ENCODE measurements at regions not wholly inside any gene's neighbourhood (a gene's known extent, or its start where the extent isn't known, plus 50 kb on each side); places are given as distances from the start of the nearest gene placed in this dataset.

GRCh38 chr5:67331296-67331925, 134.8 kb upstream of the CD180 start:
- DNase-seq (ENCODE audit: low spot score) = no peak
- TF ChIP-seq CTCF (IDR thresholded peaks at IDR 0.05; ENCODE audit: extremely low read depth, missing control alignments) = no peak

DNA sequence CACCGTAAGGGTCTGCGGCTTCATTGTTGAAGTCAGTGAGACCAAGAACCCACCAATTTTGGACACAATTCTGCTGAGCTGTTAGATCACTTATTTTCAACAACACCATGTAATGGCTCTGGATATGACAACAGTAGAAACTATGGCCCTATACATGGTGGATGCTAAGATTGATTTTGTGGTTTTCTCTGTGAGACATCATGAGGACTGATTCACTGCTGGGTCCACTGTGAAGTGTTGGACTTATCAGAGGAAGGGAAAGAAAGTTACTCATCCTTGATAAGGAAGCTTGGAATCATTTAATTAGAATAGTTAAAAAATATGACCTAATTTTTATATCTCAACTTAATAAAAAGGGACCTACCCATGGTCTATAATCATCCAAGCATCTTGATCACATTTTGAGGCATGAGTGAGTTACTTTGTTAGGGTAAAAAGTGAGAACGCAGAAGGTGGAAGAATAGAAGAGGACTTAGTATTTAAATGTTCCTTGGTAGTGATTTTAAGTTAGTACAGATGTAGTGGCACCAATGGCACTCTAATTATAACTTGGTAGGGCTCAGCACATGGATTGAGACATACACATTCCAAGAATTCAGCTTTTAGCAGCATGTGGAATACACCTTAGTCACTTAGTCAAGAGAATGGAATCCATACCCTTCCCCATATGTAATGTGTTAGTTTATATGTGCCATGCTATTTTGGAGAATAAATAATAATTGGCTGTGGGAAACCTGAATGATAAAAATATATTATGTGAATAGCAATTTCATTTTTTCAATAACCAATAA, 123.5 kb upstream of the CD180 start:
- DNase-seq (ENCODE audit: low spot score) = no peak
- no peak for TF ChIP-seq CTCF (IDR thresholded peaks at IDR 0.05; ENCODE audit: extremely low read depth, missing control alignments)

DNA sequence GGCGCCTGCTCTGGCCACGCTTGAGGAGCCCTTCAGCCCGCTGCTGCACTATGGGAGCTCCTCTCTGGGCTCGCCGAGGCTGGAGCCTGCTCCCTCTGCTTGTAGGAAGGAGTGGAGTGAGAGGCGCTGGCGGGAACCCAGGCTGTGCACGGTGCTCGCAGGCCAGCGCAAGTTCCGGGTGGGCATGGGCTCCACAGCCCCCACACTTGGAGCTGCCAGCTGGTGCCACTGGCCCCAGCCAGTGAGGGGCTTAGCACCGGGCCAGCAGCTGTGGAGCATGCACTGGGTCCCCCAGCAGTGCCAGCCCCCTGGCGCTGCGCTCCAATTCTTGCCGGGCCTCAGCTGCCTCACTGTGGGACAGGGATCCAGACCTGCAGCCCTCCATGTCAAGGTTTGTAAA, 122.1 kb upstream of the CD180 start:
- TF ChIP-seq CTCF (IDR thresholded peaks at IDR 0.05; ENCODE audit: extremely low read depth, missing control alignments) = no peak
- DNase-seq (ENCODE audit: low spot score) = no peak

DNA sequence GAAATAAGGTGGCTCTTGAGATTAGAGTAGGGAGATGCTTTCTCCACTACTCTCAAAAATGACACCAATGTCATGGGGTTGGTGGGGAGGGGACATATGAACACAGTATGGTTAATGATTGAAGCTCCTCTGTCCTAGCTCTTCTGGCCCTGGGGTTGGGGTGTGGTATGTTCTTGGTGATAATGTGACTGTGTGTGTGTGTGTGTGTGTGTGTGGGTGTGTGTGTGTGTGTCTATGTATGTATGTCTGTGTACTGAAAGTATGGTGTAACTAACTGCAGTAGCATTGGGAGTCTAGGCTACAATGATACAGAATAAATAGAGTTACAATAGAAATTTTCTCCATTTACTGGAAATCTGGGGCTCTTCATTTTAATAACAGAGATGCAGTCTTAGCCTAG, 121.0 kb upstream of the CD180 start:
- TF ChIP-seq CTCF (IDR thresholded peaks at IDR 0.05; ENCODE audit: extremely low read depth, missing control alignments) = no peak
- DNase-seq (ENCODE audit: low spot score) = no peak

DNA sequence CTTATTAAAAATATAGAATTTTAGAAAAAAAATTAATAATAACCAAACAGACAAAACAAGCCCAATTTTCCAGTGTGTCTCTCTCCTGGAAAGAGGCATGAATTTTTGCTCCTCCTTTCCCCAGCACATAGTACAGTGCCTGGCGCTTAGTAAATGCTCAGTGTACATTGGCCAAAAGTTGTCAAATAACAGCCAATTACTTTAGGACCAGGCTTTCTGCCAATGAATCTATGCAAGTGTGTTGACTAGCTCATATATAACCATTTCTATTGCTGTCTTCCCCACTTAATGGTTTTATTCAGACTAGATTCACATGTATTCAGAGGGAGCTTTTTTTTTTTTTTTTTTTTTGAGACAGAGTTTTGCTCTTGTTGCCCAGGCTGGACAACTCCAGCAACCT, 120.1 kb upstream of the CD180 start:
- TF ChIP-seq CTCF (IDR thresholded peaks at IDR 0.05; ENCODE audit: extremely low read depth, missing control alignments) = no peak
- no peak for DNase-seq (ENCODE audit: low spot score)

- no peak for DNase-seq (ENCODE audit: low spot score)
- no peak for TF ChIP-seq CTCF (IDR thresholded peaks at IDR 0.05; ENCODE audit: extremely low read depth, missing control alignments)
Observed at GRCh38 chr5:67315082-67315989, 118.7 kb upstream of the CD180 start.

- no peak for DNase-seq (ENCODE audit: low spot score)
- no peak for TF ChIP-seq CTCF (IDR thresholded peaks at IDR 0.05; ENCODE audit: extremely low read depth, missing control alignments)
Observed at GRCh38 chr5:67311701-67312100, 115.1 kb upstream of the CD180 start.

Measured in GM20000 (cell line).